GM18858 (cell line): ENCODE measurements at regions not wholly inside any gene's neighbourhood (a gene's known extent, or its start where the extent isn't known, plus 50 kb on each side); places are given as distances from the start of the nearest gene placed in this dataset.

Experiments
- ATAC-seq: cut with Tn5 transposase; IDR thresholded peaks from one replicate; pipeline ENCODE4 v1.9.1; 2021; ENCODE audit not compliant: unreplicated experiment

DNA sequence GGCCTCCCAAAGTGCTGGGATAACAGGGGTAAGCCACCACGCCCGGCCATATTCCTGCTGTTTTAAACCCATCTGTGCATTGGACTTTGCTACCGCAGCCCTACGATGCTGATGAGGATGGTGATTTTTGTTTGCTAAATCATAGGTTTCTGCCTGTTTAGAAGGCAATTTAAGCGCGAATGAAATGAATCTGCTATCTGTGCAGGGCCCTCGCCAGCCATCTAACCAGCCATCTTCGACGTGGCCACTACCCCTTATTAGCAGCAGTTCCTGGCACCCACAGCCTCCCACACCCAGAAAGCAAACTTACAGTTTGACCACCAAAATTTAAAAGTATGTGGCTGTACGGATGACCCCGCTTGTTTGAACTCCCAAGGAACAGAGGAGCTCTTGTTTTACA, 178.5 kb downstream of the SHOX start:
- ATAC-seq, result no peak

GRCh38 chrX:806586-806985, 176.0 kb downstream of the SHOX start:
- ATAC-seq, result no peak

- ATAC-seq, result no peak
Measured at GRCh38 chrX:805988-806387, 175.4 kb downstream of the SHOX start.

GRCh38 chrX:805103-805670, 174.6 kb downstream of the SHOX start:
- ATAC-seq, result no peak

GRCh38 chrX:802846-803245, 172.3 kb downstream of the SHOX start:
- ATAC-seq, result no peak

GRCh38 chrX:799808-800207, 169.2 kb downstream of the SHOX start:
- ATAC-seq, result no peak

DNA sequence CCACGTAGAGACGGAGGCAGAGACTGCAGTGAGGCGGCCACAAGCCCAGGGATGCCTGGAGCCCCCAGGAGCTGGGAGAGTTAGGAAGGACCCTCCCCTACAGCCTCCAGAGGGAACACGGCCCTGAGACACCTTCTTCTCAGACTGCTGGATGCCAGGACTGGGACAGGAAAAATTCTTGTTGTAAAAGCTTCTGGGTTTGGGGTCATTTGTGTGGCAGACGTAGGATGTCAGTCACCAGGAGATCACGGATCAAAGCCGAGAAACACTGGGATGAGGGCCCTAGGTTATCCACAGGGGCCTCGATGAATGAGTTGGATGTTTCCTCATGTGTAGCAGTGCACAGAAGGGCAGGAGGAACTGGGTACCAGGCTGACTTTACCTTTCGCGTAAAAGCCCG, 163.7 kb downstream of the SHOX start:
- no peak for ATAC-seq

DNA sequence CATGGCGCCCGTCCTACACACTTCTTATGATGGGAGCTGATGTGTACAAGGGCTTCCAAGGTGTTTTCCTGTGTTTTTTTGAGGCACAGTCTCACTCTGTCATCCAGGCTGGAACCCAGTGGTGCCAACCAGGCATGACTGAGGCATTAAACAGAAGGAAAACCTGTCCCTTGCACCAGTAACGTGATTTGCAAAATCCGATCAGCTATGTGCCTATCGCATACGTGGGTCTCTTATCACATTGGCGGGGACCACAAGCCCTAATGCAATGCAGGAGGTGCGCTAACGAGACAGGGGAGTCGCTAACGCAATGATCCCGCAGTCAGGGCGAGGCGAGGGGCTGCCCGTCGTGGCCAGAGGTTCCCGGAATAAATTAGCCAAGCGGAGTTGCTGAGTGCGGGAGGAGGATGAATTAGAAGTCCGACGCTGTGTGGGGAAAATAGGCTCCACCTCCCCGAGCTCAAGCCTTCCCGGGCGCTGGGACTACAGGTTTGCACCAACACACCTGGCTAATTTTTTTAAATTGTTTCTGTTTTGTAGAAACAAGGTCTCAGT, 162.7 kb downstream of the SHOX start:
- no peak for ATAC-seq

GRCh38 chrX:791479-792034, 161.0 kb downstream of the SHOX start:
- no peak for ATAC-seq

DNA sequence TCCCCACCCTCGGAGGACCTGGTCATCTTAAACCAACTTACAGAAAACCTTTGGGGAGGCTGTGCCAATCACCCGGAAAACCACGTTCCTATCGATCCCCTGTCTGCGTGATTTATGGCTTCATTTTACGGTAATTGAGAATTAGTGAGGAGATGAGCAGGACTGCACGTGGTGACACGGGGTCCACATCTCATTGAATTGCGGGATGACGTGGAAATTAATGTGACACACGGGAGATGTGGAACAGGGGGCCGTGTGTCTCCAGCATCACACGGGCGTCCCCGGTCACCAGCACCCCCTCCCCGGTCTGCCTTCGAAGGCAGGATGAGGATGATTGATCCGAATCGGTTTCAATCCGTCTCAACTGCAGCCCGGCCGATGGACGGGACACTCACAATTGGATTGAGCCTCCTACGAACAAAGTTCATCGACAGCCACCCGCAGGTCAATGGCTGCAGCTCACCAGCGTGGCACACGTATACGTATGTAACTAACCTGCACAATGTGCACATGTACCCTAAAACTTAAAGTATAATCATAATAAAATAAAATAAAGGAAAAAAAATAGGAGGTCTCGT, 160.3 kb downstream of the SHOX start:
- no peak for ATAC-seq

DNA sequence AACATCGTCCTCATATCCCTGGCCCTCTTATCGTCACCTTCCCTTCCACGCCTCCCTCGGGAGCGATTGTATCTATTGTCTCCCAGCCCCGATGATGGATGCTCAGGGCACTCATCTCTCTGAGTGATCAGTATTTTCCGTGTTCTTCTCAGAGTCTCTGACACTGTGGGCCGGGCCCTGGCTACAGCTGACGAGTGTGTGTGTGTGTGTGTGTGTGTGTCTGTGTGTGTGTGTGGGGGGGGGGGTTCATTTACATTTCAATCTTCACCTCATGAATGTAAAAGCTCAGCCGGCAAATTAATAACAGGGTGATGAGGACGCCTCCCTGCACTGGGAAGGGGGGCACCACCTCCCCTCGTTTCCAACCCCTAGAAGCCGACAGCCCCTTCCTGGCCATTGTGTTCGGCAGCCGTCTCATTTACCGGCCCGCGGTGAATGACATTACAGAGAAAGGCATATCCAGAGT, 159.5 kb downstream of the SHOX start:
- no peak for ATAC-seq

DNA sequence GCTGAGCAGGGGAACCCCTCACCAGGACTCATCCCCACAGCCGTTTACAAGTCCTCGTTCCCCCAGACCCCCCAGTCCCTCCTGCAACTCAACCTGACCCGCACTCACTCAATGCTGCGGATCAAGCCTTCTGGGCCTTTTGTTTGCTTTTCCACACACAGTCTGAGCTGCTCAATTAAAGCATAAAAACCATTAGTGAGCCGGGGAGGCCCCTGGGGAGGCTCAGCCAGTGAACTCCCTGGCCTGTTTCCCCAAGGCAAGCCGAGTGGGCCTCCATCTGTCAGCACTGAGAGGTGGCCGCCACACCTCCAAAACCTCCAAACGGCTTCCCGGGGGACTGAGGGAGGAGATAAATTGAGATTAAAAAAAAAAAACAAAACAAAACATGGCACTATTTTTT, 158.5 kb downstream of the SHOX start:
- ATAC-seq, result no peak

DNA sequence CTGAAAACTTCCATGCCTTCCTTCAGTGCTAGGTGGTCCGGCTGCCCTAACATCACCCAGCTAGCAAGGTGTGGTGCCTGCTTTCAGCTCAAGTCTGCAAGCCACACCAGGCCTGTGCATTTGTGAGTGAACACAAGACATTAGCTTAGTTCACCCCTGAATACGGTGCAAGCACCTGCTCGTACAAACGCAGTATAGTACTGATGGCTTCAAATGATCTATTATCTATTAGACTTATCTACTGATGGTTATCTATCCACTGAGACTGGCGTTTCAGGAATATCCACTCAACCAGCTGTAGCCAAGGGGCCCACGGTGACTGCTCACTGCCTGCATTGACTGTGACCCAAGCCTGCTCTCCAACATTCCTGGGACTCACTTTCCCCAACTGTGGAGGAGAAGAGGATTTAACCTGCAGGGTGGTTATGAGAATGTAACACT, 155.9 kb downstream of the SHOX start:
- no peak for ATAC-seq

DNA sequence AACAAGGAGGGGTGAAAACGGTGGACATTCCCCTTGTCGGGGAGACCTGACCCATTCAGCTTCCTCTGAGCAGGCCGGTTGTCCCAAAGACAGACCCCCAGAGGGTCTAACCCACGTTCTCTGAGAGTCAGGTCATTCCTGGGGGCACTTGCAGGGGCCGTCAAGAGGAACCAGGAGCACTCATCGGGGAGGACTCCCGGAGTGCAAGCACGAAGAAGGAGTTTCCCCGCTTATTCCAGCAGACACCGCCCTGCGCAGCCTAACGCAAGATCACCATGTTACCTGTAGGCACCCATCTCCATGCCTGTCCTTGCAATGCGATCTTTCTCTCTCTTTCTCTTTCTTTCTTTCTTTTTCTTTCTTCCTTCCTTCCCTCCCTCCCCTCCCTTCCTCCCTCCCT, 154.2 kb downstream of the SHOX start:
- no peak for ATAC-seq

GRCh38 chrX:781224-782204, 150.9 kb downstream of the SHOX start:
- no peak for ATAC-seq

DNA sequence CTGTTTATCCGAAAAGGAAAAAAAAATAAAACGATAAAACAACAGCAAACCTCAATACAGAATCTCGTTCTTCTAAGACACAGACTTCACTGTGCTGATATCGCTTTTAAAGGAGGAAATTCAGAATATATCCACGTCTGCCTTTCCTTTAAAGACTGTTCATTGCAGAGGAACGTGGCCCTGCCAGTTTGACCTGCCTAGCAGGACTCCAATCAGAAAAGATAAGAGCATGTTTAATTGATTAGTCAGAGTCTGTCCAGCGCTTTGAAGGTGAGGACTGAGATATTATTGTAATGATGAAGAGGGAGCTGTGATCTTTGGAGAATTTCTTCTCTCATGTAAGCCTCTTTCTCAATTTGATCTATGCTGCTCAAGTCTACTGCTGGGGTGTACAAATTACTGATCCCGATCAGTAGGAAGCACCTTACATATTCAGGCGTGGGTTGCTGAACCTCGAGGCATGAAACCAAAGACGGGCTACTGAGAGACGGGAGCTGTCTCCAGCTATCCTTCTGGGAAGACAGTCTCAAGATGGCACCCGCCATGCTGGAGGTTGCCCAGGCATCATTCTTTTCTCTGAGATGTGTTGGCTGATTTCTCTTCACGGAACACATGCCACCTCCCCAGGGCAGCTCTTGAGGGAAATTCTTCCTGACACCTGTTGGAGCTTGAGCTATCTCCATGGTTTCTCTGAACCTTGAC, 146.1 kb downstream of the SHOX start:
- ATAC-seq, result no peak

- no peak for ATAC-seq
Measured at GRCh38 chrX:776061-776460, 145.5 kb downstream of the SHOX start.

DNA sequence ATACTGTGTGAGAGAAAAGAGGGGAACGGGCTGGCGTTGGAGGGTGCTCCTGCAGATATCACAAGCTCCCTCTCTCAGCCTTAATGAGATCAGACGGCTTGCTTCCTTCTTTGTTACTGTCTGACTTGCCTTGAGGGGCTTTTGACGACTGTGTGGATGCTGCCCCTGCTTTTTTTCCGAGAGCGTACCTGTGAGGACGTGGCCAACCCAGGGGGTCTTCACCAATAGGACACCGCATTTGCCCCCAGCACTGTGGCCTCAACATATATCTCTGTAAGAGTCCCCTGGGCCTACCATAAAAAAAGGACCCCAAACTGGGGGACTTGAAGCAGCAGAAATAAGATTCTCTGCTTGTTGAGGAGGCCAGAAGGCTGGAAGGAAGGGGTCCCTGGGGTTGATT, 143.9 kb downstream of the SHOX start:
- ATAC-seq, result no peak

DNA sequence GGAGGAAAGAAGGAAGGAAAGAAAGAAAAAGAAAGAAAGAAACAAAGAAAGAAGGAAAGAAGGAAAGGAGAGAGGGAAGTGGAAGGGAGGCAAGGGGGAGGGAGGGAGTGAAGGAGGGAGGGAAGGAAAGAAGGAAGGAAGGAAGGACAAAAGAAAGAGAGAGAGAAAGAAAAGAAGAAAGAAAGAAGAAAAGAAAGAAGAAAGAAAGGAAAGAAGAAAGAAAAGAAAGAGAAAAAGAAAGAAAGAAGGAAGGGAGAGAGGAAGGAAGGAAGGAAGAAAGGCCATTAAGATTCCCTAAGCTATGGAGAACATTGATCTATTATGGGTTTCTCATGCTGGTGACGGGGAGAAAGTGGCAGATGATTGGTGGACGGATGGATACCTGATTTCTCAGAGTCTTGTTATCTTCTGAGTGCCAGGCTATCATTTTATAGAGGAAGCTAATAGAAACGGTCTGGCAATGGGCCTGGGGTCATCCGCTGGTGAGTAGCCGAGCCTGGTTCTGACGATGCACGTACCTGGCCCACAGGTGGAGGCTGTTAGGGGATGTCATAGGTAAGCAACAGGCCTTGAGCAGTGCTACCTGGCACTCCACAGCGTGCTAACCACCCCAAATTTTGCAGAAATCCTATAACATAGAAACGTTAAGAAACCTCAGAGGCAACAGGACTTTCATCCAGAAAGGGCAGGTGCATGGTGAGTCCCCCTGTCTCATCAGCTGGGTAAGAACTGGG, 142.9 kb downstream of the SHOX start:
- no peak for ATAC-seq

DNA sequence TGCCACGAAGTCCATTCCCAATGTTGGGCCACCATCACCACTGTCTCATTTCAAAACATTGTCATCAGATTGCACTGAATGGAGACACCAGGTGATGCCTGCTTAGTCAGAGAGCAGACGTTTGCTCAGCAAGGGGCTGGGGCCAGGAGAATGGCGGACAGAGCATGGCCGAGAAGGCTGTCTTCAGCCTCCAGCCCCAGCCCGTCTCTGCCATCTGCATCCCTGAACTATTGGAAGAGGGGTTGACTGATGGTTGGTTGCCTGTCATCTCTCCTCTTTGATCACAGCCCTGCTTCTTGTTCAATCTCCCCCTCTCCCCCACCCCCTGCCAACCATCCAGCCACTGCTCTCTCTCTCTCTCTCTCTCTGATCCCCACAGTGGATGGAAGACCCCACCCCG, 140.9 kb downstream of the SHOX start:
- no peak for ATAC-seq
